ENCODE measurements at regions not wholly inside any gene's neighbourhood (a gene's known extent, or its start where the extent isn't known, plus 50 kb on each side); places are given as distances from the start of the nearest gene placed in this dataset.

GRCh38 chr13:68490594-68490993 lies 1260.5 kb upstream of the PCDH9 start:
- Histone ChIP-seq H3K4me1 (ENCODE audit: control insufficient read depth, extremely low read depth, insufficient read depth, low read length) (no peaks in the 10 kb centered on the region), H3K9me3 (ENCODE audit: control insufficient read depth, low read depth, low read length) (no peaks in the 10 kb centered on the region), H3K27me3 (ENCODE audit: control insufficient read depth, extremely low read depth, insufficient read depth, low read length) (no peaks in the 10 kb centered on the region), H2AFZ (ENCODE audit: control insufficient read depth, low read length) (no peak overlapping the region), H3K36me3 (ENCODE audit: control insufficient read depth in 2 of 2, extremely low read depth in 1 of 2, insufficient read depth in 2 of 2, low read length in 2 of 2) (no peaks in the 10 kb centered on the region), H3K27ac (ENCODE audit: control insufficient read depth, insufficient read depth, low read length) (no peak overlapping the region), H3K9me1 (ENCODE audit: control insufficient read depth, extremely low read depth, insufficient read depth, low read length) (no peaks in the 10 kb centered on the region), H3K79me2 (ENCODE audit: control insufficient read depth, insufficient read depth, low read length) (no peaks in the 10 kb centered on the region), H3K4me3 (ENCODE audit: control insufficient read depth in 2 of 3, extremely low read depth in 1 of 3, insufficient read depth in 2 of 3, low read depth in 1 of 3, low read length in 3 of 3) (no peak overlapping the region), H4K20me1 (ENCODE audit: control insufficient read depth, extremely low read depth, insufficient read depth, low read length) (no peaks in the 10 kb centered on the region), H3K4me2 (ENCODE audit: control insufficient read depth, extremely low read depth, insufficient read depth, low read depth, low read length) (no peak overlapping the region), H3K9ac (ENCODE audit: control insufficient read depth, extremely low read depth, insufficient read depth, low read length) (no peak overlapping the region)
- TF ChIP-seq CTCF (optimal IDR thresholded peaks at IDR 0.05 in 1 of 3, IDR thresholded peaks at IDR 0.05 in 1 of 3, conservative IDR thresholded peaks at IDR 0.05 in 1 of 3; ENCODE audit: extremely low read depth in 1 of 3, insufficient read depth in 2 of 3, low read length in 3 of 3) = no peak
- no peak for TF ChIP-seq EZH2 (IDR thresholded peaks at IDR 0.05; ENCODE audit: low read length)
- dilution Hi-C loops (cut with MboI; ENCODE audit: extremely low pct_ligation_motif_present, low sequenced_read_pairs) = no loop called here
- DNase-seq (ENCODE audit: low read depth, low spot score) (no peak), FAIRE-seq (no peak)

GRCh38 chr13:68481130-68481529 lies 1251.0 kb upstream of the PCDH9 start:
- Histone ChIP-seq H3K27me3 (ENCODE audit: control insufficient read depth, extremely low read depth, insufficient read depth, low read length) (no peaks in the 10 kb centered on the region), H3K9me3 (ENCODE audit: control insufficient read depth, low read depth, low read length) (peaks cover 2% of the 10 kb centered on the region), H3K9me1 (ENCODE audit: control insufficient read depth, extremely low read depth, insufficient read depth, low read length) (no peaks in the 10 kb centered on the region), H4K20me1 (ENCODE audit: control insufficient read depth, extremely low read depth, insufficient read depth, low read length) (no peaks in the 10 kb centered on the region), H3K36me3 (ENCODE audit: control insufficient read depth in 2 of 2, extremely low read depth in 1 of 2, insufficient read depth in 2 of 2, low read length in 2 of 2) (no peaks in the 10 kb centered on the region), H2AFZ (ENCODE audit: control insufficient read depth, low read length) (no peak overlapping the region), H3K9ac (ENCODE audit: control insufficient read depth, extremely low read depth, insufficient read depth, low read length) (no peak overlapping the region), H3K27ac (ENCODE audit: control insufficient read depth, insufficient read depth, low read length) (no peak overlapping the region), H3K4me1 (ENCODE audit: control insufficient read depth, extremely low read depth, insufficient read depth, low read length) (no peaks in the 10 kb centered on the region), H3K79me2 (ENCODE audit: control insufficient read depth, insufficient read depth, low read length) (no peaks in the 10 kb centered on the region), H3K4me2 (ENCODE audit: control insufficient read depth, extremely low read depth, insufficient read depth, low read depth, low read length) (no peak overlapping the region), H3K4me3 (ENCODE audit: control insufficient read depth in 2 of 3, extremely low read depth in 1 of 3, insufficient read depth in 2 of 3, low read depth in 1 of 3, low read length in 3 of 3) (no peak overlapping the region)
- DNase-seq (ENCODE audit: low read depth, low spot score) (no peak), FAIRE-seq (no peak)
- dilution Hi-C loops (cut with MboI; ENCODE audit: extremely low pct_ligation_motif_present, low sequenced_read_pairs) = no loop called here
- no peak for TF ChIP-seq CTCF (optimal IDR thresholded peaks at IDR 0.05 in 1 of 3, IDR thresholded peaks at IDR 0.05 in 1 of 3, conservative IDR thresholded peaks at IDR 0.05 in 1 of 3; ENCODE audit: extremely low read depth in 1 of 3, insufficient read depth in 2 of 3, low read length in 3 of 3)
- no peak for TF ChIP-seq EZH2 (IDR thresholded peaks at IDR 0.05; ENCODE audit: low read length)

Data from keratinocyte (primary cell).